ENCODE measurements at regions not wholly inside any gene's neighbourhood (a gene's known extent, or its start where the extent isn't known, plus 50 kb on each side); places are given as distances from the start of the nearest gene placed in this dataset.

GRCh38 chr10:31709476-31709875, 219.2 kb downstream of the ARHGAP12 start:
- no peak for DNase-seq (ENCODE audit: low read depth in 3 of 3)

- no peak for DNase-seq (ENCODE audit: low read depth in 3 of 3)
These were observed 219.6 kb downstream of the ARHGAP12 start for GRCh38 chr10:31709028-31709427.

- DNase-seq (ENCODE audit: low read depth in 3 of 3) = no peak
These were observed 220.2 kb downstream of the ARHGAP12 start for GRCh38 chr10:31708474-31708873.

- no peak for DNase-seq (ENCODE audit: low read depth in 3 of 3)
These were observed 220.6 kb downstream of the ARHGAP12 start for GRCh38 chr10:31708046-31708445.

- peak; percentile 11 to 50 (median 49) for DNase-seq (ENCODE audit: low read depth in 3 of 3)
These were observed 221.3 kb downstream of the ARHGAP12 start for GRCh38 chr10:31707093-31708039.

- DNase-seq (ENCODE audit: low read depth in 3 of 3) = no peak
These were observed 222.1 kb downstream of the ARHGAP12 start for GRCh38 chr10:31706464-31707092.

GRCh38 chr10:31705136-31705535, 223.5 kb downstream of the ARHGAP12 start:
- DNase-seq (ENCODE audit: low read depth in 3 of 3) = no peak

GRCh38 chr10:31704195-31704594, 224.4 kb downstream of the ARHGAP12 start:
- DNase-seq (ENCODE audit: low read depth in 3 of 3) = no peak

GRCh38 chr10:31702954-31703353, 225.7 kb downstream of the ARHGAP12 start:
- DNase-seq (ENCODE audit: low read depth in 3 of 3) = no peak

GRCh38 chr10:31702005-31702404, 226.6 kb downstream of the ARHGAP12 start:
- no peak for DNase-seq (ENCODE audit: low read depth in 3 of 3)

- no peak for DNase-seq (ENCODE audit: low read depth in 3 of 3)
These were observed 227.1 kb downstream of the ARHGAP12 start for GRCh38 chr10:31701546-31701945.

GRCh38 chr10:31700181-31700611, 228.4 kb downstream of the ARHGAP12 start:
- no peak for DNase-seq (ENCODE audit: low read depth in 3 of 3)

GRCh38 chr10:31698181-31698830, 230.3 kb downstream of the ARHGAP12 start:
- DNase-seq (ENCODE audit: low read depth in 3 of 3) = no peak

- no peak for DNase-seq (ENCODE audit: low read depth in 3 of 3)
These were observed 231.1 kb downstream of the ARHGAP12 start for GRCh38 chr10:31697271-31698180.

- DNase-seq (ENCODE audit: low read depth in 3 of 3) = no peak
These were observed 233.4 kb downstream of the ARHGAP12 start for GRCh38 chr10:31694929-31695837.

- no peak for DNase-seq (ENCODE audit: low read depth in 3 of 3)
These were observed 234.4 kb downstream of the ARHGAP12 start for GRCh38 chr10:31694126-31694685.

- no peak for DNase-seq (ENCODE audit: low read depth in 3 of 3)
These were observed 235.1 kb downstream of the ARHGAP12 start for GRCh38 chr10:31693491-31693890.

- no peak for DNase-seq (ENCODE audit: low read depth in 3 of 3)
These were observed 239.4 kb downstream of the ARHGAP12 start for GRCh38 chr10:31689233-31689632.

- DNase-seq (ENCODE audit: low read depth in 3 of 3) = no peak
These were observed 240.8 kb downstream of the ARHGAP12 start for GRCh38 chr10:31687663-31688482.
